ENCODE measurements at regions not wholly inside any gene's neighbourhood (a gene's known extent, or its start where the extent isn't known, plus 50 kb on each side); places are given as distances from the start of the nearest gene placed in this dataset.

- no peak overlapping the region for H4K5ac ChIP-seq (ENCODE audit: low read depth, low read length)
- H3K23ac ChIP-seq (ENCODE audit: low read depth, low read length) = no peak overlapping the region
- no peak overlapping the region for H3K27ac ChIP-seq (ENCODE audit: insufficient read depth, low read length)
- H3K27me3 ChIP-seq (ENCODE audit: control insufficient read depth, insufficient read depth, low read length) = no peaks in the 10 kb centered on the region
- H3K4me3 ChIP-seq (ENCODE audit: insufficient read depth, low read depth, low read length) = no peak overlapping the region
- no peak overlapping the region for H3K56ac ChIP-seq (ENCODE audit: extremely low read depth, insufficient read depth, low read length)
- POLR2A ChIA-PET (ENCODE audit: unreplicated experiment) = no interaction called here
- no peaks in the 10 kb centered on the region for H3K9me3 ChIP-seq (ENCODE audit: control insufficient read depth, insufficient read depth, low read length)
- H3K9ac ChIP-seq (ENCODE audit: low read depth, low read length) = no peak overlapping the region
- no peak overlapping the region for H2AFZ ChIP-seq (replicated peaks; ENCODE audit: low read length, poor library complexity)
- TF ChIP-seq ELK1 (IDR thresholded peaks at IDR 0.05; ENCODE audit: borderline replicate concordance, low read depth, low read length) (no peak), MAFK (IDR thresholded peaks at IDR 0.05; ENCODE audit: low read depth, low read length) (no peak), RFX5 (IDR thresholded peaks at IDR 0.05; ENCODE audit: low read depth, low read length) (no peak), NFE2L2 (IDR thresholded peaks at IDR 0.05; ENCODE audit: low read depth, low read length) (no peak), FOS (IDR thresholded peaks at IDR 0.05; ENCODE audit: low read depth, low read length) (no peak), CEBPB (IDR thresholded peaks at IDR 0.05; ENCODE audit: low read depth, low read length) (no peak), CHD1 (IDR thresholded peaks at IDR 0.05; ENCODE audit: low read depth, low read length) (no peak), RAD21 (IDR thresholded peaks at IDR 0.05; ENCODE audit: low read length) (no peak), MXI1 (IDR thresholded peaks at IDR 0.05; ENCODE audit: borderline replicate concordance, low read depth, low read length) (no peak), BHLHE40 (IDR thresholded peaks at IDR 0.05; ENCODE audit: low read depth, low read length) (no peak)
- no peak overlapping the region for H2BK15ac ChIP-seq (ENCODE audit: low read depth, low read length)
- ATAC-seq (ENCODE audit: low read depth) (peak; percentile 50), DNase-seq (no peak)
- no peak overlapping the region for H2BK5ac ChIP-seq (ENCODE audit: low read depth, low read length, poor library complexity, severe bottlenecking)
- no TSS peak for BruUV-seq (replicated peaks)
- peaks cover 9% of the 10 kb centered on the region for H3K4me1 ChIP-seq (ENCODE audit: control insufficient read depth, insufficient read depth, low read length)
- no peak overlapping the region for H4K91ac ChIP-seq (ENCODE audit: insufficient read depth, low read depth, low read length)
- 90% methylated on average over 2 of the region's 12 CpGs; no CpG with 5 or more reads in 1 of the 2 experiments for WGBS, 2 experiments (ENCODE audit: extremely low coverage in 2 of 2, insufficient read length in 1 of 2)
- H3K79me1 ChIP-seq (ENCODE audit: low read depth in 1 of 2, low read length in 2 of 2) = no peaks in the 10 kb centered on the region
- H3K14ac ChIP-seq (replicated peaks; ENCODE audit: low read depth, low read length) = no peak overlapping the region; the same call in 1 of the 2 replicates
- in situ Hi-C loops (cut with MboI; ENCODE audit: low sequenced_read_pairs) (no loop called here), dilution Hi-C loops (cut with HindIII; ENCODE audit: low sequenced_read_pairs, unreplicated experiment) (no loop called here), intact Hi-C loops (cut with micrococcal nuclease) (no loop called here)
- no peaks in the 10 kb centered on the region for H4K20me1 ChIP-seq (ENCODE audit: insufficient read depth, low read length)
- H3K4me2 ChIP-seq (ENCODE audit: low read depth, low read length) = no peak overlapping the region
- H3K36me3 ChIP-seq (ENCODE audit: control insufficient read depth, insufficient read depth, low read length) = no peaks in the 10 kb centered on the region
- peak overlapping the region; percentile 43; the same call in 1 of the 2 replicates for H2AK5ac ChIP-seq (ENCODE audit: low read depth, low read length)
- H2BK120ac ChIP-seq (ENCODE audit: low read depth, low read length) = no peak overlapping the region; the same call in 1 of the 2 replicates
- no peak overlapping the region for H2AK9ac ChIP-seq (replicated peaks; ENCODE audit: low read depth, low read length, poor library complexity)
- H3K4ac ChIP-seq (ENCODE audit: low read depth, low read length) = no peak overlapping the region; the same call in 1 of the 2 replicates
- 0 out of 2 replicates have a peak, but pooled peaks cover 9% of the 10 kb centered on the region for H3K9me1 ChIP-seq (ENCODE audit: insufficient read depth, low read length)
- H3K18ac ChIP-seq (ENCODE audit: low read depth, low read length) = no peak overlapping the region; the same call in 1 of the 2 replicates
- H2BK20ac ChIP-seq (ENCODE audit: low read depth, low read length) = 0 out of 2 replicates have a peak overlapping the region, but pooled peaks have one; percentile 45
- no peak overlapping the region; a peak in 1 of 4 replicates for H4K8ac ChIP-seq (ENCODE audit: low read depth in 2 of 2, low read length in 2 of 2)
- CTCF ChIA-PET = interaction anchor here (1.3 to 1.4 kb wide), 2 partner anchors 11 to 12 kb away, joined by 3 to 4 read pairs; no protein-coding TSS in a partner anchor
Observed at GRCh38 chr13:85508683-85509329, 290.4 kb downstream of the SLITRK6 start.

Data from IMR-90 (cell line).